ENCODE measurements at regions not wholly inside any gene's neighbourhood (a gene's known extent, or its start where the extent isn't known, plus 50 kb on each side); places are given as distances from the start of the nearest gene placed in this dataset.

GRCh38 chr1:56191369-56191768 is 388.0 kb downstream of the PLPP3 start:
- no peak for DNase-seq (ENCODE audit: low spot score)
- H3K4me3 Mint-ChIP-seq (ENCODE audit: unreplicated experiment), result no peak overlapping the region
- no peaks in the 10 kb centered on the region for H3K36me3 Mint-ChIP-seq (ENCODE audit: low read depth)
- no peak for TF ChIP-seq CTCF (IDR thresholded peaks at IDR 0.05)
- H3K27ac Mint-ChIP-seq (ENCODE audit: unreplicated experiment), result no peak overlapping the region
- no peaks in the 10 kb centered on the region for H3K27me3 Mint-ChIP-seq (ENCODE audit: low read depth)
- peaks cover 23% of the 10 kb centered on the region for H3K4me1 Mint-ChIP-seq (ENCODE audit: low read depth)
- H3K9me3 Mint-ChIP-seq (ENCODE audit: low read depth), result no peaks in the 10 kb centered on the region

GRCh38 chr1:56190806-56191365 is 388.5 kb downstream of the PLPP3 start:
- H3K27me3 Mint-ChIP-seq (ENCODE audit: low read depth), result no peaks in the 10 kb centered on the region
- no peak overlapping the region for H3K4me3 Mint-ChIP-seq (ENCODE audit: unreplicated experiment)
- no peaks in the 10 kb centered on the region for H3K9me3 Mint-ChIP-seq (ENCODE audit: low read depth)
- TF ChIP-seq CTCF (IDR thresholded peaks at IDR 0.05), result no peak
- H3K4me1 Mint-ChIP-seq (ENCODE audit: low read depth), result peaks cover 23% of the 10 kb centered on the region
- DNase-seq (ENCODE audit: low spot score), result no peak
- H3K36me3 Mint-ChIP-seq (ENCODE audit: low read depth), result no peaks in the 10 kb centered on the region
- peak overlapping the region; percentile 33 for H3K27ac Mint-ChIP-seq (ENCODE audit: unreplicated experiment)

- Mint-ChIP-seq H3K27me3 (ENCODE audit: low read depth) (no peaks in the 10 kb centered on the region), H3K27ac (ENCODE audit: unreplicated experiment) (no peak overlapping the region)
Observed at GRCh38 chr1:56189946-56190805, 389.2 kb downstream of the PLPP3 start.

GRCh38 chr1:56189454-56189853 is 389.9 kb downstream of the PLPP3 start:
- Mint-ChIP-seq H3K9me3 (ENCODE audit: low read depth) (no peaks in the 10 kb centered on the region), H3K4me3 (ENCODE audit: unreplicated experiment) (no peak overlapping the region), H3K36me3 (ENCODE audit: low read depth) (no peaks in the 10 kb centered on the region), H3K27me3 (ENCODE audit: low read depth) (no peaks in the 10 kb centered on the region), H3K4me1 (ENCODE audit: low read depth) (peaks cover 28% of the 10 kb centered on the region), H3K27ac (ENCODE audit: unreplicated experiment) (no peak overlapping the region)
- DNase-seq (ENCODE audit: low spot score), result no peak
- TF ChIP-seq CTCF (IDR thresholded peaks at IDR 0.05), result no peak

More at GRCh38 chr1:56189946-56190805, 389.2 kb downstream of the PLPP3 start:
- H3K4me3 Mint-ChIP-seq (ENCODE audit: unreplicated experiment), result no peak overlapping the region
- peak; percentile 61 for TF ChIP-seq CTCF (IDR thresholded peaks at IDR 0.05)
- H3K9me3 Mint-ChIP-seq (ENCODE audit: low read depth), result no peaks in the 10 kb centered on the region
- peaks cover 28% of the 10 kb centered on the region for H3K4me1 Mint-ChIP-seq (ENCODE audit: low read depth)
- H3K36me3 Mint-ChIP-seq (ENCODE audit: low read depth), result no peaks in the 10 kb centered on the region
- DNase-seq (ENCODE audit: low spot score), result no peak

- Mint-ChIP-seq H3K4me3 (ENCODE audit: unreplicated experiment) (no peak overlapping the region), H3K27me3 (ENCODE audit: low read depth) (no peaks in the 10 kb centered on the region), H3K27ac (ENCODE audit: unreplicated experiment) (no peak overlapping the region), H3K9me3 (ENCODE audit: low read depth) (no peaks in the 10 kb centered on the region), H3K4me1 (ENCODE audit: low read depth) (peaks cover 31% of the 10 kb centered on the region), H3K36me3 (ENCODE audit: low read depth) (no peaks in the 10 kb centered on the region)
- no peak for TF ChIP-seq CTCF (IDR thresholded peaks at IDR 0.05)
- no peak for DNase-seq (ENCODE audit: low spot score)
Observed at GRCh38 chr1:56188855-56189254, 390.5 kb downstream of the PLPP3 start.

Data from chondrocyte (in vitro differentiated cells).